ENCODE measurements at regions not wholly inside any gene's neighbourhood (a gene's known extent, or its start where the extent isn't known, plus 50 kb on each side); places are given as distances from the start of the nearest gene placed in this dataset.

DNA sequence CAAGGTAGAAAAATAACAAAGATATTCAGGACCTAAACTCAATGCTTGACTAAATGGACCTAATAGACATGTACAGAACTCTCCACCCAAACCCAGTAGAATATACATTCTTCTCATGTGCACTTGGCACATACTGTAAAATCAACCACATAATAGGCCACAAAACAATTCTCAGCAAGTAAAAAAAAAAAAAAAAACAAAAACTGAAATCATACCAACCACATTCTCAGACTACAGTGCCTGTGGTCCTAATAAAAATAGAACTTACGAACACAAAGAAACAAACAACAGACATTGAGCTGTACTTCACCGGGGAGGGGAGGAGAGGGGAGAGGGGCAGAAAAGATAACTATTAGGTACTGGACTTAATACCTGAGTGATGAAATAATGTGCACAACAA, 114.1 kb upstream of the CD180 start:
- Mint-ChIP-seq H3K9me3 (peaks cover 0 to 15% (median 3%) of the 10 kb centered on the region in 7 donors), H3K4me1 (peaks cover 0 to 14% (median 5%) of the 10 kb centered on the region in 4 donors), H3K4me3 (no peak overlapping the region), H3K27ac (no peak overlapping the region), H3K36me3 (no peaks in the 10 kb centered on the region), H3K27me3 (peaks cover 4% of the 10 kb centered on the region)
- Histone ChIP-seq H3K36me3 (ENCODE audit: control insufficient read depth, insufficient read depth, low read length) (no peaks in the 10 kb centered on the region), H3K27ac (ENCODE audit: insufficient read depth, low read length, poor library complexity, severe bottlenecking) (no peak overlapping the region), H3K27me3 (ENCODE audit: control insufficient read depth, insufficient read depth, low read length) (no peaks in the 10 kb centered on the region), H3K9me3 (ENCODE audit: control insufficient read depth in 2 of 2, low read length in 2 of 2) (no peaks in the 10 kb centered on the region), H3K4me3 (ENCODE audit: low read depth, low read length) (no peak overlapping the region), H3K4me1 (ENCODE audit: control insufficient read depth, insufficient read depth, low read length, poor library complexity, severe bottlenecking) (no peaks in the 10 kb centered on the region)
- no peak for DNase-seq
- ATAC-seq (ENCODE audit: low read depth in 2 of 2), result no peak

DNA sequence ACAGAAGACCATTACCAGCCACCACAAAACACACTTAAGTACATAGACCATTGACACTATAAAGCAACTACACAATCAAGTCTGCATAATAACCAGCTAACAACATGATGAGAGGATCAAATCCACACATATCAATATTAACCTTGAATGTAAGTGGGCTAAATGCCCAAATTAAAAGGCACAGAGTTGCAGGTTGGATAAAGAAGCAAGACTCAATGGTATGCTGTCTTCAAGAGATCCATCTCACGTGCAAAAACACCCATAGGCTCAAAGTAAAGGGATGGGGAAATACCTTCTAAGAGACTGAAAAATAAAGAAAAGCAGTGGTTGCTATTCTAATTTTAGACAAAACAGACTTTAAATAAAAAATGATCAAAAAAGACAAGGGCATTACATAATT, 113.6 kb upstream of the CD180 start:
- Histone ChIP-seq H3K36me3 (ENCODE audit: control insufficient read depth, insufficient read depth, low read length) (no peaks in the 10 kb centered on the region), H3K4me3 (ENCODE audit: low read depth, low read length) (no peak overlapping the region), H3K27ac (ENCODE audit: insufficient read depth, low read length, poor library complexity, severe bottlenecking) (no peak overlapping the region), H3K4me1 (ENCODE audit: control insufficient read depth, insufficient read depth, low read length, poor library complexity, severe bottlenecking) (no peaks in the 10 kb centered on the region), H3K27me3 (ENCODE audit: control insufficient read depth, insufficient read depth, low read length) (no peaks in the 10 kb centered on the region), H3K9me3 (ENCODE audit: control insufficient read depth in 2 of 2, low read length in 2 of 2) (no peaks in the 10 kb centered on the region)
- H3K9me3 Mint-ChIP-seq, result peaks cover 0 to 15% (median 3%) of the 10 kb centered on the region in 7 donors
- H3K27ac Mint-ChIP-seq, result no peak overlapping the region
- peaks cover 0 to 14% (median 3%) of the 10 kb centered on the region in 4 donors for H3K4me1 Mint-ChIP-seq
- H3K27me3 Mint-ChIP-seq, result peaks cover 4% of the 10 kb centered on the region
- no peak for DNase-seq
- no peak overlapping the region for H3K4me3 Mint-ChIP-seq
- no peaks in the 10 kb centered on the region for H3K36me3 Mint-ChIP-seq
- no peak for ATAC-seq (ENCODE audit: low read depth in 2 of 2)

DNA sequence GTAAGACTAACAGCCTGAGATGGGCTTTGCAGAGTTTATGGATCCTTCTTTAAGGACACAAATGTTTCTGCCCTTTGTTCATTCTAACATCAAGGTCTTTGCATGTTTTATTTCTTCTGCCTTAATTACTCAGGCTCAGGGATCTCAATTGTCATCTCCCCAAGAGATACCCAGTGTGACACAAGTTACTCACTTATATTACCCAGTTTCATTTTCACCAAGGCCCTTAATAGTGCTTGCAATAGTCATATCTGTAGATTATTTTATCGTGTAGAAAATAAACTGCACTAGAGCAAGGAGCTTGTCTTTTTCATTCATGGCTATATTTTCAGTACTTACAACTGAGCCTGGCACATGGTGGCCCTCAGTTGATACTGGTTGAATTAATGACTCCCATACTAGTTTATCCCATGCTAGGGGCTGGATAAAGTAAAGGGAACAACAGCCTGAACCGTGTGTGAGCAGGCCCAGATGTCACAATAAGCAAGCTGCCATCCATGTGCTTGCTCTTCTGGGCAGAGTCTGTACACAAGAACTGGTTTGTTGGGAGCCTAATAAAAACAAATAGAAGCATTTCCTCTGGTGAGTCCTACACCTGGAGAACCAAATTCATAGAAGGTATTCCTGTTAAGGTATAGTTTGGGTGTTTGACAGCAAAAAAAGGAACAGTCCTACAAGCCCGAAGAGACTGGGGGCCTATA, 112.5 kb upstream of the CD180 start:
- Mint-ChIP-seq H3K27ac (no peak overlapping the region), H3K4me1 (peaks cover 0 to 14% (median 3%) of the 10 kb centered on the region in 4 donors), H3K27me3 (peaks cover 4% of the 10 kb centered on the region), H3K4me3 (no peak overlapping the region), H3K36me3 (no peaks in the 10 kb centered on the region), H3K9me3 (peaks cover 0 to 12% (median 2%) of the 10 kb centered on the region in 7 donors)
- H3K36me3 ChIP-seq (ENCODE audit: control insufficient read depth, insufficient read depth, low read length), result no peaks in the 10 kb centered on the region
- H3K9me3 ChIP-seq (ENCODE audit: control insufficient read depth in 2 of 2, low read length in 2 of 2), result no peaks in the 10 kb centered on the region
- no peaks in the 10 kb centered on the region for H3K4me1 ChIP-seq (ENCODE audit: control insufficient read depth, insufficient read depth, low read length, poor library complexity, severe bottlenecking)
- ATAC-seq (ENCODE audit: low read depth in 2 of 2) (no peak), DNase-seq (no peak)
- H3K27me3 ChIP-seq (ENCODE audit: control insufficient read depth, insufficient read depth, low read length), result no peaks in the 10 kb centered on the region
- H3K27ac ChIP-seq (ENCODE audit: insufficient read depth, low read length, poor library complexity, severe bottlenecking), result no peak overlapping the region
- H3K4me3 ChIP-seq (ENCODE audit: low read depth, low read length), result no peak overlapping the region

DNA sequence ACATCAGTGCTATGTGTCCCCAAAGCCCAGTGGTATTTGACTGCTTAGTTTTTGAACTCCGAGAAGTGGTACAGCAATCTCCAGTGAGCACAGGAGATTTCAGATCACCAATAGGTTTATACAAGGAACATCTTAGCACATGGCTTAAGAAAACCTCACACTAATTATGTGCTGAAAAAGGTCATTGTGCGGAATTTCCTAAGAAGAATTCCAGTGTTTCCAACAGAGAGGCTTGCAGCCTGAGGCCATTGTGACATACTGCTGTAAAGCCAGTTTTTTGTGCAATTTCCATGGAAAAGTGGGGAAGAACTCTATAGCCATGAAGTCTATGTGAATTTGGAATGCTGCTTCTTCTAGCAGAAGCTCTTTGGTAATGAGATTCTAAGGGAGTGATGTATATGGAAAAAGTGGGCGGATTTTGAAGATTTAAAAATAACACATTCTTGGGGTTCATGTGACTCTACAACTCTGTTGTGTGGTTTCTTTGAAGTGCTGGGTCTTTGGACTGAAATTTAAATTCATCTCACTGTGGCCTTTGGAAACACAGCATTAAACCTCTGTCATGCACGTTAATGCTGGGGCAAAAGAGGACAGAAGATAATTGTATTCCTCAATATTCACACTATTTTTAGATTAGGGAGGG, 110.5 kb upstream of the CD180 start:
- no peaks in the 10 kb centered on the region for H3K36me3 Mint-ChIP-seq
- H3K9me3 ChIP-seq (ENCODE audit: control insufficient read depth in 2 of 2, low read length in 2 of 2), result no peaks in the 10 kb centered on the region
- H3K4me3 Mint-ChIP-seq, result no peak overlapping the region
- no peaks in the 10 kb centered on the region for H3K27me3 ChIP-seq (ENCODE audit: control insufficient read depth, insufficient read depth, low read length)
- no peaks in the 10 kb centered on the region for H3K36me3 ChIP-seq (ENCODE audit: control insufficient read depth, insufficient read depth, low read length)
- peaks cover 0 to 10% (median 0%) of the 10 kb centered on the region in 7 donors for H3K9me3 Mint-ChIP-seq
- peaks cover 0 to 14% (median 4%) of the 10 kb centered on the region in 4 donors for H3K4me1 Mint-ChIP-seq
- ATAC-seq (ENCODE audit: low read depth in 2 of 2), result no peak
- peaks cover 4% of the 10 kb centered on the region for H3K27me3 Mint-ChIP-seq
- no peak overlapping the region for H3K27ac Mint-ChIP-seq
- H3K4me1 ChIP-seq (ENCODE audit: control insufficient read depth, insufficient read depth, low read length, poor library complexity, severe bottlenecking), result no peaks in the 10 kb centered on the region
- H3K4me3 ChIP-seq (ENCODE audit: low read depth, low read length), result no peak overlapping the region
- no peak overlapping the region for H3K27ac ChIP-seq (ENCODE audit: insufficient read depth, low read length, poor library complexity, severe bottlenecking)
- no peak for DNase-seq

DNA sequence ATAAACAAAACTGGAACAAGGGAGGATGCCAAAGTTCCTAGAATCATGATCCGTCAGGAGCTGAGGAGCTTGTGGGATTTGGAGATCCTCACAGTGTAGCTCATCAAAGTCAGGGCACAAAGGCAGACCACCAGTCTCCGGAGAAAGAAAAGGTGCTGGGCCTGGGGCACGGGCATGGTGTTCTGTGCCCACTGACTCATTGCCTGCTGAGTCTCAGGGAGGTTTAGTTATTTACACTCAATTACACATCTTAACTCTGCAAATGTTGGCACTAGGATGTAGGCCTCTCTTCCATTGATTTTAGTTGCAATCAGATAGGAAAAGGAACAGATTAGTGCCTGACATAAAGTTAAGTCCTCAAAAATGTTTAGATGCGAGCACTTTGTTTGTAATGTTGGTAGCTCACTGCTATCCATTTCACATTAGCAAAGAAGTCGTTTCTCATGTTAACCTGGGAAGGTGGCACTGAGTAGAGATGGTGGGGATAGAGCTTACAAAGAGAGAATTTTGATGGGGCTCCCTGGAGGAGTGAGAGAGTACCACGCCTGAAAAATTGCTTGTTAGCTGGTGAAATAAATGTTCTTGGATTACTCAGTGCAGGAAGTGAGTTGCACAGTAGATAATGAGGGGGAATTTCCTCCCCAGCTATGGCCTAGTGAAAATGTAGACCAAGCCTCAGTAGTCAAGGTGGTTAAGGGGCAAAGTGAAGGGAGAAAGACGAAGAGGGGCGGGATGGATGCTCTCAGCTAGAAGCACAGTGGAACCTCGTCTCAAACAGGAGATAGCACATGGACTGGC, 109.5 kb upstream of the CD180 start:
- Mint-ChIP-seq H3K4me1 (peaks cover 0 to 14% (median 4%) of the 10 kb centered on the region in 4 donors), H3K36me3 (no peaks in the 10 kb centered on the region), H3K27me3 (no peaks in the 10 kb centered on the region), H3K4me3 (no peak overlapping the region), H3K9me3 (peaks cover 0 to 10% (median 0%) of the 10 kb centered on the region in 7 donors), H3K27ac (no peak overlapping the region)
- Histone ChIP-seq H3K4me3 (ENCODE audit: low read depth, low read length) (no peak overlapping the region), H3K4me1 (ENCODE audit: control insufficient read depth, insufficient read depth, low read length, poor library complexity, severe bottlenecking) (no peaks in the 10 kb centered on the region), H3K9me3 (ENCODE audit: control insufficient read depth in 2 of 2, low read length in 2 of 2) (no peaks in the 10 kb centered on the region), H3K36me3 (ENCODE audit: control insufficient read depth, insufficient read depth, low read length) (no peaks in the 10 kb centered on the region), H3K27ac (ENCODE audit: insufficient read depth, low read length, poor library complexity, severe bottlenecking) (no peak overlapping the region), H3K27me3 (ENCODE audit: control insufficient read depth, insufficient read depth, low read length) (no peaks in the 10 kb centered on the region)
- ATAC-seq (ENCODE audit: low read depth in 2 of 2) (no peak), DNase-seq (no peak)

DNA sequence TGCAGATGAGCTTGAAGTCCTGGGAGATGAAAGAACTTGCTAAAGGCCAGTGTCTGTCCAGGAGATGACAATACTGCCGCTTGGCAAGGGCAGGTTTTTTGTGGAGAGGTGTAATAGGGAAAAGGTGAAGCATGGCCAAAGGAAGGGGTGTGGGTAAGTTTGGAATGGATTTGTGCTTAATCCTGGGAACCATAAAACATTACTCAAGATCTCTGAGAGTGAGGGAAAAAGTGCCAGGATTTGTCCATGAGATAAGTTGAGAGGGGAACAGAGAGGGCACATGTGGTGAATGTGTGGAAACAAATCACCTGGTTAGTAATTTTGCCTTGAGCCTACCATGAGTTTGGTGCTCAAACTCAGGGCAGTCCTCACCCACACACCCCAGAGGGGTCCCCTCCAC, 108.8 kb upstream of the CD180 start:
- Mint-ChIP-seq H3K36me3 (no peaks in the 10 kb centered on the region), H3K27me3 (no peaks in the 10 kb centered on the region), H3K27ac (no peak overlapping the region), H3K9me3 (peaks cover 0 to 6% (median 0%) of the 10 kb centered on the region in 7 donors), H3K4me1 (peaks cover 0 to 14% (median 4%) of the 10 kb centered on the region in 4 donors), H3K4me3 (peak overlapping the region in 1 of 4 donors; percentile 8)
- H3K9me3 ChIP-seq (ENCODE audit: control insufficient read depth in 2 of 2, low read length in 2 of 2), result no peaks in the 10 kb centered on the region
- H3K36me3 ChIP-seq (ENCODE audit: control insufficient read depth, insufficient read depth, low read length), result no peaks in the 10 kb centered on the region
- DNase-seq (no peak), ATAC-seq (ENCODE audit: low read depth in 2 of 2) (no peak)
- no peaks in the 10 kb centered on the region for H3K27me3 ChIP-seq (ENCODE audit: control insufficient read depth, insufficient read depth, low read length)
- no peak overlapping the region for H3K27ac ChIP-seq (ENCODE audit: insufficient read depth, low read length, poor library complexity, severe bottlenecking)
- no peak overlapping the region for H3K4me3 ChIP-seq (ENCODE audit: low read depth, low read length)
- no peaks in the 10 kb centered on the region for H3K4me1 ChIP-seq (ENCODE audit: control insufficient read depth, insufficient read depth, low read length, poor library complexity, severe bottlenecking)

DNA sequence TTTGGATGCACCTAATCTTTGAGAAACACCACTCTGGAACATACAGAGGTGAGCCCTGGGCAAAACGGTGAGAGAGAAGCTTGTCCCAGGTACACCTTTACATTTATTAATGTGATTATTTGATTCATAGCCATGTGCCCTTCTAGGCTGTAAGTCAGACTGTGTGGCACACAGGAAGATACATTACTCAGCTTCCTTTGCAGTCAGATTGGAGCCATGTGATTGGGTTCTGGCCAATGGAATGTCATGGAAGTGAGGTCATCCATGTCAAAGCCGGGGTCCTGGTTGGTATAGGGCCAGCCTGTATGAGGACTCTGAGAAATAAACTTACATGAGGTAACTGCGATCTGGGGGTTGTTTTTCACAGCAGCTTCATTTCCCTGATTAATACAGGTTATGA, 106.8 kb upstream of the CD180 start:
- Histone ChIP-seq H3K4me3 (ENCODE audit: low read depth, low read length) (no peak overlapping the region), H3K9me3 (ENCODE audit: control insufficient read depth in 2 of 2, low read length in 2 of 2) (no peaks in the 10 kb centered on the region), H3K36me3 (ENCODE audit: control insufficient read depth, insufficient read depth, low read length) (no peaks in the 10 kb centered on the region), H3K27me3 (ENCODE audit: control insufficient read depth, insufficient read depth, low read length) (peaks cover 1% of the 10 kb centered on the region), H3K27ac (ENCODE audit: insufficient read depth, low read length, poor library complexity, severe bottlenecking) (no peak overlapping the region), H3K4me1 (ENCODE audit: control insufficient read depth, insufficient read depth, low read length, poor library complexity, severe bottlenecking) (no peaks in the 10 kb centered on the region)
- DNase-seq (no peak), ATAC-seq (ENCODE audit: low read depth in 2 of 2) (no peak)
- no peaks in the 10 kb centered on the region for H3K36me3 Mint-ChIP-seq
- H3K27me3 Mint-ChIP-seq, result no peaks in the 10 kb centered on the region
- H3K4me1 Mint-ChIP-seq, result peaks cover 0 to 14% (median 4%) of the 10 kb centered on the region in 4 donors
- no peak overlapping the region for H3K4me3 Mint-ChIP-seq
- H3K27ac Mint-ChIP-seq, result no peak overlapping the region
- H3K9me3 Mint-ChIP-seq, result peaks cover 0 to 2% (median 0%) of the 10 kb centered on the region in 7 donors
